HFF-Myc (cell line): ENCODE measurements at regions not wholly inside any gene's neighbourhood (a gene's known extent, or its start where the extent isn't known, plus 50 kb on each side); places are given as distances from the start of the nearest gene placed in this dataset.

Source experiments
- DNase-seq: peaks from one replicate; pipeline ENCODE4 v3.0.0-alpha.2; 2011; ENCODE audit warnings: low read depth; ENCODE audit errors: extremely low read depth
- H3K4me3 ChIP-seq: replicated peaks from 2 replicates; pipeline ENCODE4 v1.5.1; 2011; ENCODE audit warnings: low read depth, mild to moderate bottlenecking, control low read depth, low read length
- CTCF ChIP-seq: IDR thresholded peaks from 2 replicates; pipeline ENCODE4 v1.5.1; 2012; ENCODE audit warnings: mild to moderate bottlenecking, low read depth, low read length, control low read depth; ENCODE audit errors: missing control alignments

GRCh38 chr11:97995874-97996273 is 1024.9 kb upstream of the CNTN5 start:
- DNase-seq: no peak
- TF ChIP-seq CTCF: no peak
- no peak overlapping the region for H3K4me3 ChIP-seq

GRCh38 chr11:97996762-97997161 is 1024.0 kb upstream of the CNTN5 start:
- DNase-seq: no peak
- no peak overlapping the region for H3K4me3 ChIP-seq
- no peak for TF ChIP-seq CTCF

GRCh38 chr11:98003606-98004371 is 1017.0 kb upstream of the CNTN5 start:
- no peak for TF ChIP-seq CTCF
- no peak for DNase-seq
- no peak overlapping the region for H3K4me3 ChIP-seq

- no peak for TF ChIP-seq CTCF
- H3K4me3 ChIP-seq: no peak overlapping the region
- no peak for DNase-seq
These were observed 1013.7 kb upstream of the CNTN5 start for GRCh38 chr11:98007072-98007471.

- TF ChIP-seq CTCF: no peak
- DNase-seq: no peak
- no peak overlapping the region for H3K4me3 ChIP-seq
These were observed 993.1 kb upstream of the CNTN5 start for GRCh38 chr11:98027652-98028051.

GRCh38 chr11:98029832-98030231 is 990.9 kb upstream of the CNTN5 start:
- H3K4me3 ChIP-seq: no peak overlapping the region

More at GRCh38 chr11:98029832-98030231, 990.9 kb upstream of the CNTN5 start:
- TF ChIP-seq CTCF: no peak
- DNase-seq: no peak
